GM18867 (cell line): ENCODE measurements at regions not wholly inside any gene's neighbourhood (a gene's known extent, or its start where the extent isn't known, plus 50 kb on each side); places are given as distances from the start of the nearest gene placed in this dataset.

Source experiments
- ATAC-seq: cut with Tn5 transposase; IDR thresholded peaks from one replicate; pipeline ENCODE4 v1.9.1; 2021; ENCODE audit warnings: mild to moderate bottlenecking, moderate library complexity; ENCODE audit not compliant: unreplicated experiment

GRCh38 chr3:77837456-77838025 is 797.6 kb downstream of the ROBO2 start:
- ATAC-seq, result no peak

- no peak for ATAC-seq
These were observed 819.3 kb downstream of the ROBO2 start for GRCh38 chr3:77859156-77859555.

- ATAC-seq, result no peak
These were observed 828.8 kb downstream of the ROBO2 start for GRCh38 chr3:77868725-77869124.

- ATAC-seq, result no peak
These were observed 829.5 kb downstream of the ROBO2 start for GRCh38 chr3:77869423-77869822.

- ATAC-seq, result no peak
These were observed 831.5 kb downstream of the ROBO2 start for GRCh38 chr3:77871436-77871835.

- ATAC-seq, result no peak
These were observed 833.7 kb downstream of the ROBO2 start for GRCh38 chr3:77873598-77873997.

- no peak for ATAC-seq
These were observed 845.5 kb downstream of the ROBO2 start for GRCh38 chr3:77885381-77885780.

- ATAC-seq, result no peak
These were observed 847.7 kb downstream of the ROBO2 start for GRCh38 chr3:77887611-77888010.

GRCh38 chr3:77889616-77890015 is 849.7 kb downstream of the ROBO2 start:
- no peak for ATAC-seq

GRCh38 chr3:77898621-77899020 is 858.7 kb downstream of the ROBO2 start:
- no peak for ATAC-seq

- no peak for ATAC-seq
These were observed 862.8 kb downstream of the ROBO2 start for GRCh38 chr3:77902675-77903074.

GRCh38 chr3:77906102-77906709 is 866.3 kb downstream of the ROBO2 start:
- no peak for ATAC-seq

GRCh38 chr3:77913524-77914174 is 873.8 kb downstream of the ROBO2 start:
- ATAC-seq, result no peak

- no peak for ATAC-seq
These were observed 875.4 kb downstream of the ROBO2 start for GRCh38 chr3:77915336-77915735.

GRCh38 chr3:77917225-77917624 is 877.3 kb downstream of the ROBO2 start:
- ATAC-seq, result no peak

- no peak for ATAC-seq
These were observed 879.3 kb downstream of the ROBO2 start for GRCh38 chr3:77919244-77919643.

GRCh38 chr3:77931255-77932009 is 891.5 kb downstream of the ROBO2 start:
- ATAC-seq, result no peak

GRCh38 chr3:77932926-77933325 is 893.0 kb downstream of the ROBO2 start:
- no peak for ATAC-seq

- ATAC-seq, result no peak
These were observed 894.0 kb downstream of the ROBO2 start for GRCh38 chr3:77933926-77934325.

GRCh38 chr3:77935418-77935817 is 895.5 kb downstream of the ROBO2 start:
- no peak for ATAC-seq

GRCh38 chr3:77939726-77940125 is 899.8 kb downstream of the ROBO2 start:
- ATAC-seq, result no peak

GRCh38 chr3:77943598-77943997 is 903.7 kb downstream of the ROBO2 start:
- ATAC-seq, result no peak
